TTC549 (cell line): ENCODE measurements at regions not wholly inside any gene's neighbourhood (a gene's known extent, or its start where the extent isn't known, plus 50 kb on each side); places are given as distances from the start of the nearest gene placed in this dataset.

Experiments used
- FAIRE-seq: peaks from 2 replicates; lab custom pipeline; 2012; peaks lifted over from hg19 to GRCh38; lab: Jason Lieb, UNC

DNA sequence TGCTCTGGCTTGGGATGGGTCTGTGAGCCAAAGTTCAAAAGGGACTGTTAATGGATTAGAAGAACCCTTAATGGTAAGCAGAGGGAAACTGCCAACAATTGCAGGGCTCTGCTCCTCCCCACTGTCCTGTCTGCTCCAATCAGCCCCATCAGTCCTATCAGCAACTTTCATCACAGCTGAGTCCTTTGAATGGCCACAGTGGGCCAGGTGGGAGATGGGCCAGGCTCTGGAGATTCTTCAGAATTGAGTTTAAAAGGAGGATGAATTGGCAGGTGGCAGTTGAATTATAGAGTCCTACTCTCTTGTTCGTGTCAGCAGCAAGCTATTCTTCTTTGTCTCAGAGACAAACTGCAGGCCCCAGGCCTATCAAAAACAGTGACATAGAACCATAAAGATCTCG lies 573.9 kb downstream of the EPHA4 start:
- no peak for FAIRE-seq

DNA sequence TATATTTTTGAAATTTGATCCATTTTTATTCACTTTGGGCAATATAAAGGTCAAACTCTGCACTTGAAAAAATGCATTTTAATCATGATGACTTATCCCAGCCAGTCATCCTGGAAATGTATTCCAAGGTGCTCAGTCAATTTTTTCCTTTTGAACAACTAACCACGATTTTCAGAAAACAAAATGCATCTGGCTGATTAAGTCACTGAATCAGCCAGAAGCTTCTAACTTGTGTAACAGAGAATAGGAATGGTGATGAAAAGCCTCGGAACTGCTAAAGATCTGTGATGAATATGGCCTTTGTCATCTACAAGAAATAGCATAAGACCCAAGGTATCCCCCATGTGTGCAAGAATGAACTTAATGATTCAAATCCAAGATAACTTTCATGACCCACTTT lies 572.7 kb downstream of the EPHA4 start:
- no peak for FAIRE-seq

DNA sequence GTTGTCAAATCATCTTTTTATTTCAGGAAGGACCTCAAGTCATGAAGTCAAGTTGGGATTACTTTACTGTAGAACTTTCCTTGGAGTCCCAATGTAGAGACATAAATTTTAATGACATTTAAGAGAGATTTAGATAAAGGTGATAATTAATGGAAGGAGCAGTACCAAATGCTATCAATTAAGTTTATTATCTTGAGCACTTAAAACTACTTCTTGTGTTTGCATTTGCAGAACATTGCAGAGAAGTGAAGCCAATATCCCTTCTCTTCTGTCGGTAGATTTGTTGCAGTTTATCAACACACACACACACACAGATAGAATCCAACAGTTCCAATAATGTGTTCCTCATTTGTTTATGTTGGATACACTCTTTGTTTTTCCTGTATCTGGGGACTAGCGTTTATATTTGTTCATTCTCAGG lies 570.7 kb downstream of the EPHA4 start:
- no peak for FAIRE-seq

DNA sequence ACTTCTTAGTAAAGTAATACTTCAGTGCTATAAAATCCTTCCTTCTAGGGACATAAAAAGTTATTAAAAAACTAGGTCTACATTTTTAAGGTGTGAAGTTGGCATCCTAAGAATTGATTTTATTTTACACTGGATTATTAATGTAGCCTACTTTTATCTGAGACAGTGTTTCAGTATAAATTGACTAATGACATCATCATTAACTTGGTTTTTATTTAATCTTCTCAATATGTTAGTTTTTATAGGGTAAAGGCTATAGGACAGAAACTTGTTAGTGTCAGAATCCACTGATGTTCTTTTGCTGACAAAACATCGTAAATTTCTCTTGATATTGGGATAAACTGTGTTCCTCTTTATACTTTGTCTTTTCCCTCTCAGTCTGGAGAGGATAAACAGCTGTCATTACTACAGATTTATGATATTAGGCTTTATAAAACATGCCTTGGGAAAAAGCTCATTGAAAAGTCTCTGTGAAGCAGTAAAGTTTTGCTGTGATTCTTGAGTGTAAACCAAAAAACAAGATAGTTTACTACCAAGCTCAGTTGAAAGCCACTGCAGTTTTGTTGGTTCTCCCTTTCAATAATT lies 569.9 kb downstream of the EPHA4 start:
- FAIRE-seq, result no peak

DNA sequence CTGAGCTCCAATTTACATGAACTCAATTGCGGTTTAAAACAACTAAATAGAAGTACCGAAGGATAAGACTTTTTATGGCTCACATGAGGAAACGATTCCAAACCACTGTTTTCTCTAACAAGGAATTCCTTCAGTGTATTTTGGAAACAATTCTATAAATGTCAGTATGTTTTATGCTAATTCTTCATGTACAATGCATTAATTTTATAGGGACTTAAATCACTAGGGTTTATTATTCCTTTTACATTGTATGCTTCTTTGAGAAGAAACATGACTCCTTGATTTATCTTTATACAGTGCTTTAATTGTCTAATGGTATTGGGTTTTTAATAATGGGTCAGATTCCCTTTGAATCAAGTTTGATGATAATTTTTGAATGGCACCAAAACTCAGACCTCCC lies 566.8 kb downstream of the EPHA4 start:
- FAIRE-seq, result no peak

DNA sequence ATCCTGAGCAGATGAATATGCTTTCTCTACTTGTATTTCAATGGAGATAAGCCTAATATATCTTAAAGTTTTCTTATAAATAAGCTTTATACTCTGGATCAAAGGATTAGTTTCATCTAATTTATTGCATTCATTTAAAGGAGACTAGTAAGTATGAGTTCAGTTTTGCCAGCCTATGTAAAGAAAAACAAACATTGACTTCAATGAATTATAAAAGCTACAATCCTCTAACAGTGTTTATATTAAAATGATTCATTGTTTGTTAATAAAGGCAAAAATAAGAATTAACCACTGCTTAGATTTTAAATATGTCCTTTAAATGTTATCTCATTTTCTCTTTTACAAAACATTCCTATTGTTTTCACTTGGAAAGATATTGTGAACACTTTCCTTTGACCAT lies 566.0 kb downstream of the EPHA4 start:
- FAIRE-seq, result no peak

DNA sequence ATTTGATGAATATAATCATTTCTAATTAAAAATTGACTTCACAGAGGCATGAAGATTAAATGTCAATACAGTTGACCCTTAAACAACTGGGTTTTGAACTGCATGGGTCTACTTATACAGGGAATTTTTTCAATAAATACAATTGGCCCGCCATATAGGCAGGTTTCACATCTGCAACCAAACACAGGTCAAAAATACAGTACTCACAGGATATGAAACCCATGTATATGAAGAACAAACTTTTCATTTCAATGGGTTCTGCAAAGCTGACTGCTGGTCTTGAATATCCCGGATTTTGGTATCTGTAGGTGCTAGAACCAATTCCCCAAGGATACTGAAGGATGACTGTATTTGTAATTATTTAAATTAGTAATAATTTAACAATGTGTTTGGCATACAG lies 555.6 kb downstream of the EPHA4 start:
- no peak for FAIRE-seq

DNA sequence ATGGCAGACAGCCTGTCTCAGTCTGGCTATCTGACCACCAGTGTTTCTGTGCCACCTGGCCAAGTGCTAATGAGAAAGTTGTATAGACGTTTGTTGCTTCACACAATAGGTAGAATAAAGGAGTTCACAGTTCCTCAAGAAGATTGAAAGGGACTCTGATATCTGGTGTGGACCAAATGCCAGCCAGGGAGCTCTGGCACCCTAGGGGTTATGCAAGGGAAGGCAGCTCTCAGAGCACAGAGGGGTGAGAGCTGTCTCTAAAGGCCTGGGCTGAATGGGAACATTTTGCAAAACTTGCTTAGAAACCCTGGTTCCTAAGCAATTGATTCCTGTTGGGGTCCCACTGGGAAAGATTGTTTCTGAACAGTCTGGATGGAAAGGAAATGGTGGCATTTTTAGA lies 553.8 kb downstream of the EPHA4 start:
- no peak for FAIRE-seq

DNA sequence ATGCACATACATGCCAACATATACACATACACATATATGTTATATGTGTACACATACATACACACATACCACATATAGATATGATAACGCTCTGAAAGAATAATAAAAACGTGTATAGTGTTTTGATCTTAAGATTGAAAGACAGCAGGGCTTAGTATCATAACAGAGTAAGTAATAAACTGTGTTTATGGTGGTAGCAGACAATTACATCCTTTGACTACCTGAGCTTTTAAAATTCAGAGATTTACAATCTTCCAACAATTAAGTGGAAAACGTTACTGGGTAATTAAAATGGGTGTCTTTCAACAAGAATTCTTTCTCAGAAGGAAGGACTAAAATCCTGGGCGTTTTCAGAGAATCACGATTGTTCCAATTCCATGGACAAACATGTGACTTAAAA lies 552.4 kb downstream of the EPHA4 start:
- FAIRE-seq, result no peak

DNA sequence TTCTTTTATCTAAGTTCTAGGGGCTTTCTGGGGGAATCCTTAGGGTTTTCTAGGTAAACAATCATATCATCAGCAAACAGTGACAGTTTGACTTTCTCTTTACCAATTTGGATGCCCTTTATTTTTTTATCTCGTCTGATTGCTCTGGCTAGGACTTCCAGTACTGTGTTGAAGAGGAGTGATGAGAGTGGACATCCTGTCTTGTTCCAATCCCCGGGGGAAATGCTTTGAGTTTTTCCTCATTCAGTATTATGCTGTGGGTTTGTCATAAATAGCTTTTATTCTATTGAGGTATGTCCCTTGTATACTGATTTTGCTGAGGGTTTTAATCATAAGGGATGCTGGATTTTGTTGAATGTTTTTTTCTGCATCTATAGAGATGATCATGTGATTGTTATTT lies 549.5 kb downstream of the EPHA4 start:
- FAIRE-seq, result no peak

DNA sequence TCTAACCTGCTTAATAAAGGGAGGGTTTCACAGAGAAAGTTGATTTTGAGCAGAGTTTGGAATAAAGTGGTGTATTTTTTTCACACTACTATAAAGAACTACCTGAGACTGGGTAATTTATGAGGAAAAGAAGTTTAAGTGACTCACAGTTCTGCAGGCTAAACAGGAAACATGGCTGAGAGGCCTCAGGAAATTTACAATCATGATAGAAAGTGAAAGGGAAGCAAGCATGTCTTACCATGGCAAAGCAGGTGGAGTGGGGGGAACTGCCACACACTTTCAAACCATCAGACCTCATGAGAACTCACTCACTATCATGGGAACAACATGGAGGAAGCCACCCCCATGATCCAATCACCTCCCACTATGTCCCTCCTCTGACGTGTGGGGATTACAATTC lies 546.7 kb downstream of the EPHA4 start:
- no peak for FAIRE-seq

DNA sequence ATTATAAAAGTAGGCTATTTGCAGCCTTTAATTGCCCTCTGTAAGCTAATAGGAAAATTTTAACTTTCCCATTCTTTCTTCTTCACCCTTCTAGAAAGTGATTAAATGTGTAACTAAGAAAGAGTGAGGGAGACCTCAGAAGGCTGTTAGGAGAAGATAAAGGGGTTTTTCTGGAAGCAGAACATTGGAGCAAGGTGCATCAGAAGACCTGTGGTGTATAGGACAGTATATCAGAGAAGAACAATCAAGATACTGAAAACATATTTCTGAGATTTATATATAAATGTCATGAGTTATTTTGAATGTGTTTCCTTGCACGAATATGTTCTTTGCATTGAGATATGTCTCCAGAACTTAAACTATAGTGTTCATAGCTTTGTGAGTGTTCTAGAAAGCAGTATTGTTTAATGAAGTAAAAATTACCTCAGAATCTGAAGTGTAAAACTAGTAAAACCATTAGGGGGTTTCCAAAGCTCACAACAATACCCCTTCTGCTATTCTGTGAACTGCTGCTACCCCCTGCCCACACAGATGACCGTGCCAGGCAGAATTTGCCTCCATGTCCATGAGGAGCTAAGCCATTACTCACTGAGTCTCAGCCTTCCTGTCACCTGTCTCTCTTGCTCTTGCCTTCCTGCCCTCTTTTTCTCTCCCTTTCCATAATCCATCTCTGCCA lies 537.9 kb downstream of the EPHA4 start:
- no peak for FAIRE-seq

DNA sequence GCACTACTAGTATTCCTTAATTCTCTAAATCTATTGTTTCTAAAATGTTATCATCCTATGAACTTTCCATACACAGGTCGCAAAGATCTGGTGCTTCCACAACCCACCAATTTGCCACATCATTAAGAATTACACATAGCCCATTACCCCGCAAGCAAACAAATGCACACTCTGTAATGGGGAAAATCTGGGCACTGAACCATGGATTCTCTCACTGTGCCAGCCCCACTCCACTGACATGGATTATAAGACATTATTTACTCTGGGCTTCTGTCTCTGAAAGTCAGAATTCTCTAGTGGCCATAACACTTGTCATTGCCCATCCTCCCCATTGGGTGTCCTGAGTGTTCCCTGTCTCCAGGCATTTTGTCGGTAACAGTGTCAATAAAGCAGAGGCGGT lies 537.1 kb downstream of the EPHA4 start:
- FAIRE-seq, result no peak

DNA sequence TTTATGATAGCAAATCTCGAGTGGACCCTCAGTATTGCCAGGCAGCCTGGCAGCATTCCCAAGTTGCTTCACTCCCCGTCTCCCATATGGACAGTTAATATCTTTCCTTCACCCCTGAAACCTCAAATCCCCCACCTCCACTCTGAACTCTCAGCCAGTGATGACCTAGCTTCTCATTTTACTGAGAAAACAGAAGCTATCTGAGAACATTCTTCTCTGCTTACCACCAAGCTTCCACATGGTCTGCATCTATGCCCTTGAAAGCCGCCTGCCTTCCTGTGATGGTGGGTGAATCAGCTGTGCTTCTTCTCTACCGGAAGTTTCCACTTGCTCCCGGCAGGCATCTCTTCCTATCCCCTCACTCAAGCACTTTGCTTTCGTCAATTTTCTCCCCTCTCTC lies 529.2 kb downstream of the EPHA4 start:
- FAIRE-seq, result no peak

DNA sequence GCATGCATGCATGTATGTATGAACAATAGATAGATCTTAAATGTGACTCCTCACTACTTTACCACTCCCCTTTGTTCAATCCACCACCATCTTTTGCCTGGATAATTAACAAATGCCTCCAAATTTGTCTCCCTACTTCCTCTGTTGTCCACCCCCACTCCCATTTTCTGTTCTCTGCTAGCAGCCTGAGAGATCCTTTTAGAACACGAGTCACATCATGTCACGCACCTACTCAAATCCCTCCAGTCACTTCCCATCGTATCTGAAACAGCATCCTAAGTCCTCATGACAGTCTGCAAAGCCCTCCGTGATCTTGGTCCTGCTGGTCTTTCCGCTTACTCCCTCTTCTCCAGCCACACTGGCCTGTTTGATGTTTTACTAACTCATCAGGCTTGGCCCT lies 527.3 kb downstream of the EPHA4 start:
- FAIRE-seq, result no peak

DNA sequence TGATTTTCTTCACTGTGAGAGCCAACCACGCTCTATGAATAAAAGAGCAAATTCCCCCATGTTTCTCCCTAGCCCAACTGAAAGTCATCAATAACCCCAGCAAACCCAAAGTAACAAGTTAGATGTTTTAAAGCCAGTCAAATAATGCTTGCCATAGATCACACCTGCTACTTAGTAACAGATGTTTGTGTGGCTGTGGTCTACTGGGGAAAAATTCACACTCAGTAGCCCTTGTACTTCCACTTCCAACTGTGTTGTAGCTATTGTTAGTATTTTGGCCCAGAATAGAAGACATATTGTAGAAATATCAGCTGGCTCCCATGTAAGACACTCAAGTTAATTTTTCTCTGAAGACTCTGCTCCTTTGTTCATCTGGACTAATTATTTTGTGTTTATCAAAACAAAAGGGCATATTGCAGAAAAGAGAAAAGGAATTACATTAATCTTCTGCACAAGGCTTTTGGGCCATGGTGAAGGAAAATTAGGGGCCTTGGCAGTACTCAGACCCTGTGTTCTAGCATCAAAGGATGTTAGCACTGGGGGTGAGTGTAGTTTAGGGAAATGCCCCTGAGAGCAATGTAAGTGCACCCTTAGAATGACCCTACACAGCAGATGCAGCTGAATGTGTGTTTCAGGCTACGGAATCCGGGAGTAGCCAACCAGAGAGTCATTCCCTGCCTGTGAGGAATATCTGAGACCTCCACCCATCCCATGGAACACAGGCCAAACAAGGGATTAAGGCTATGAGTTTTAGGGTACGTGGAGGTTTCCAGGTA lies 521.9 kb downstream of the EPHA4 start:
- no peak for FAIRE-seq

DNA sequence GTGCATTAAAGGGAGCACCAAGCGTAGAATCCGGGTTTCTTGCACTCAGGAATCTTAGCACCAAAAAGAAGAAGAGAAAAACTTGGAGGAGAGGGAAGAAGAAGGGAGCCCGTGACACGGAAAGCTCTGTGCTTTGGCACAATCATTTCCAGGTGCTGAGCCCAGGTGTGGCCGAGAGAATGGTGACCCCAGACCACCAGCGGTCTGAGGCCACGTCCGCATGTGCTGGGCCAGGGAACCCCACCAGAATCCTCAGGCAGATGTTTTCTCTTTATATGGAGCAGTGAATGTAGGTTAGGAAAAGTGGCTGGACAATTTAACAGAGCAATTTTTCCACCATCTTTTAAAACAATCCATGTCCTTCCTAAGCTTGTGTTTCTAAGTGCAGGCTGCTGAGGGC lies 520.9 kb downstream of the EPHA4 start:
- FAIRE-seq, result no peak

DNA sequence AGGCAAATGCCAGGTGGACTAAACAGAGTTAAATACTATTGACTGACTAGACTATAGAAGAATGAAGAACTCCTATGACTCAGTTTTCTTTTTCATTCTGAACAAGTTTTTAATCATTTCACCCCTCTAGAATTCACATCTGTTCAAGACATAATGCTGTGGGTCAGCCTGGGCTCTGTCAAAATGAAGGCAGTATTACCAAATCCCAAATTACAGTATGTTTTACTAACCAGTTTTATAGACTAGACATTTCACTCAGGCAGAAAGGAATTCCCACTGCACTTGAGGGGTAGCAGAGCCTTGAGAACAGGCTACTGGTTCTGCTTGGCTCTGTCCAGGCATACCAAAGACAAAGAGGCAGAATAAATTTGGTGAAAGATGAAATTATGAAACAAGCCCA lies 511.7 kb downstream of the EPHA4 start:
- no peak for FAIRE-seq

DNA sequence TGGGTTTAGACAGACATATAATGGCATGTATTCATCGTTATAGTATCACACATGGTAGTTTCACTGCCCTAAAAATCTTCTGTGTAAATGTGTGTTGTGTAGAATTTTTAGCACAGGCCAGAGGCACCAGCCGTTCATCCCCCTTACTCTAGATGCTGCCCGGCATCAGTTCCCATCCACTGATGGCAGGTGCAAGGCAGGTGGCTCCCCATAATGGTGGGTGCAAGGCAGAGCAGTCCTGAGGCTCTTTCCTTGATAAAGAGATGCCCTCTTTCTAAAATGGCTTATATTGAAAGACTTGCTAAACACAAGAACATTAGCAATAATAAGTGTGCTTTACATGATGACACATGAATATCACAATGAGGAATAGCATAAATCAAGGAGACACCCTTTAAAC lies 508.5 kb downstream of the EPHA4 start:
- FAIRE-seq, result no peak

DNA sequence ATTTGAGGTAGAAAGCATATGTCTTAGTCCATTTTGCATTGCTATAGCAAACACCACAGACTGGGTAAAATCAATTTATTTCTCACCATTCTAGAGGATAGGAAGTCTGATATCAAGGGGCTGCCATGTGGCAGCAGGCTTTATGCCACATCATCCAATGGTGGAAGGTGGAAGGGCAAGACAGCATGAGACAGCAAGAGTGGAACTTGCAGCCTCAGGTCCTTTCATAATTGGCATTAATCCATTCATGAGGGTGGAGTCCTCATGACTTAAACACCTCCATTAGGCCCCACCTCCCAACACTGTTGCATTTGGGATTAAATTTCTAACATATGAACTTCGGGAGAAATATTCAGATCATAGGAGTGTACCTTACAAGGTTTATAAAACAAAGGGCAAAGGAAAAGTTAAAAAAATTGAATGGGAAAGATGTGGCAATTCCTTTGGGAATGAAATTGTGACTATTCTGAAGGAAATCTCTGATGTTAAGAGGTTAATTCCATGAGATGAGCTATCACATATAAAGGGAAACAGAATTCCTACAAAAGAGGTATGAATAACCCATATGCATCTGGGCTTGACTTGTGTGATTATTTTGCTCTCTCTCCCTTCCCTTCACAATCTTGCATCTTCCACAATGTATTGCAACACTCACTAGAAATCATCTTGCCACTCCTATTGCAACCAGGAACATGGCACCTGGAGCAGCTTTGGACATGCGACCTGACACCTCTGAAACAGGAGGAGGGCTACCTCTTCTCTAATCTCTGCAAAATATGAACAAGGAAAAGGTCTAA lies 507.8 kb downstream of the EPHA4 start:
- FAIRE-seq, result no peak

DNA sequence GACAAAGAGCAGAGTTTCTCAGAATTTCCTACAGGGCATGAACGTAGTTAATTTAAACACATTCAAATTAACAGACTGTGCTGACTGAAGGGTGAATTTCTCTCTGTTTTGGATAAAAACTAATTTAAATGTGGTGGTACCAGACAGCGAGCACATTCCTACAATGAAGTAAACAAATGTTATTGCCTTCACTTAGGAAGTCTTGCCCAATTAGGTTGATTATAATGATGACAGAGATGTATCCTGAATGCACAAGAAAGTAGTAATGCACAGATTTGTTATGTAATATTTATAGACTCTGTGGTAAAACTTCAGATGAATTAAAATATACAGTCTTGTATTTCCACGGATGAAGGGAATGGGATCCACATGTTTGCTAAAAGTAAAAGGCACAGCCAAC lies 507.2 kb downstream of the EPHA4 start:
- no peak for FAIRE-seq

DNA sequence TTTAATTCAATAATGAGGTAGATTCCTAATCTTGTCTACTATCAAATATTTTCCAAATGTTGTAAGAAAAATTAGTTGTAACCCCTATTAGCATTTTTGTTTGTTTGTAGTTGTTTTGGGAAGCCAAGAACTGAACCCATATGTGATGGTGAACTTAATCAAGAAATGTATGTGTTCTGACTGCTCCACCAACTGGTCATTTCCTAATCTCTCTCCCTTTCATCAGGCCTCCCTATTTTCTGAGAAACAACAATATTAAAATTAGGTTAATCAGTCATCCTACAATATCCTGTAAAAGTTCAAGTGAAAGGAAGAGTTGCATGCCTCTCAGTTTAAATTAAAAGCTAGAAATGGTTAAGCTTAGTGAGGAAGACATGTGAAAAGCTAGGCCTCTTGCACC lies 504.0 kb downstream of the EPHA4 start:
- no peak for FAIRE-seq

DNA sequence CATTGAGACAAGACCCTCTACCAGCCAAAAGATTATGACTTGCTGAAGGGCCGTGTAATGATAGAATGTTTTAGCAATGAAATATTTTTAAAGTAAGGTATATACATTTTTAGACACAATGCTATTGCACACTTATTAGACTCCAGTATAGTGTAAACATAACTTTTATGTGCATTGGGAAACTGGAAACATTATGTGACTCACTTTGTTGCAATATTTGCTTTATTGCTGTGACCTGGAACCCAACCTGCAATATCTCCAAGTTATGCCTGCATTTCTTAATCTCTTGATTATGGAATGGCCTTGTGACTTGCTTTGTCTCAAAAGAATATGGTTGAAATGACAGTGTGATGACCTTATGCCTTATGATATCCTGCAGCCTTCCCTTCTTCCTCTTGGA lies 502.0 kb downstream of the EPHA4 start:
- no peak for FAIRE-seq
